ENCODE measurements at regions not wholly inside any gene's neighbourhood (a gene's known extent, or its start where the extent isn't known, plus 50 kb on each side); places are given as distances from the start of the nearest gene placed in this dataset.
"Not testable (repeated sequence)": the region's sequence is repeated elsewhere in the genome, so short reads cannot be mapped to it uniquely, and the experiment has no call there.

- DNase-seq, result no peak
Observed at GRCh38 chr11:56876621-56877275, 112.0 kb upstream of the OR5AK2 start.

GRCh38 chr11:56855217-56855616 is 106.7 kb upstream of the OR9G4 start:
- no peak for DNase-seq

- DNase-seq, result no peak
Observed at GRCh38 chr11:56852131-56852530, 103.6 kb upstream of the OR9G4 start.

GRCh38 chr11:56849852-56850251 is 101.4 kb upstream of the OR9G4 start:
- DNase-seq, result no peak

GRCh38 chr11:56849250-56849649 is 100.8 kb upstream of the OR9G4 start:
- DNase-seq, result no peak

GRCh38 chr11:56848141-56848809 is 99.8 kb upstream of the OR9G4 start:
- no peak for DNase-seq

- no peak for DNase-seq
Observed at GRCh38 chr11:56846631-56847576, 98.4 kb upstream of the OR9G4 start.

GRCh38 chr11:56845121-56845732 is 96.7 kb upstream of the OR9G4 start:
- DNase-seq, result no peak

GRCh38 chr11:56843816-56844215 is 95.3 kb upstream of the OR9G4 start:
- no peak for DNase-seq

- no peak for DNase-seq
Observed at GRCh38 chr11:56842814-56843794, 94.6 kb upstream of the OR9G4 start.

GRCh38 chr11:56841210-56841810 is 92.8 kb upstream of the OR9G4 start:
- DNase-seq, result peak; percentile 1

GRCh38 chr11:56827357-56827756 is 78.9 kb upstream of the OR9G4 start:
- not testable (repeated sequence) for DNase-seq

- no peak for DNase-seq
Observed at GRCh38 chr11:56819916-56820315, 71.4 kb upstream of the OR9G4 start.

GRCh38 chr11:56817661-56818060 is 69.2 kb upstream of the OR9G4 start:
- DNase-seq, result no peak

GRCh38 chr11:56816259-56816658 is 67.8 kb upstream of the OR9G4 start:
- DNase-seq, result no peak

- DNase-seq, result no peak
Observed at GRCh38 chr11:56808326-56808725, 59.8 kb upstream of the OR9G4 start.

GRCh38 chr11:56799691-56800210 is 51.3 kb upstream of the OR9G4 start:
- DNase-seq, result no peak

Measured in NCI-H2107 (cell line).